GM10266 (cell line): ENCODE measurements at regions not wholly inside any gene's neighbourhood (a gene's known extent, or its start where the extent isn't known, plus 50 kb on each side); places are given as distances from the start of the nearest gene placed in this dataset.

Source experiments
- DNase-seq: peaks from one replicate; pipeline ENCODE4 v3.0.0; 2012; ENCODE audit errors: extremely low spot score
- TF ChIP-seq, protein P1 (sequence below): IDR thresholded peaks from 2 replicates; pipeline ENCODE4 v1.5.1; 2012; ENCODE audit warnings: mild to moderate bottlenecking, low read depth; ENCODE audit not compliant: control insufficient read depth, insufficient read depth; ENCODE audit errors: missing control alignments

DNA sequence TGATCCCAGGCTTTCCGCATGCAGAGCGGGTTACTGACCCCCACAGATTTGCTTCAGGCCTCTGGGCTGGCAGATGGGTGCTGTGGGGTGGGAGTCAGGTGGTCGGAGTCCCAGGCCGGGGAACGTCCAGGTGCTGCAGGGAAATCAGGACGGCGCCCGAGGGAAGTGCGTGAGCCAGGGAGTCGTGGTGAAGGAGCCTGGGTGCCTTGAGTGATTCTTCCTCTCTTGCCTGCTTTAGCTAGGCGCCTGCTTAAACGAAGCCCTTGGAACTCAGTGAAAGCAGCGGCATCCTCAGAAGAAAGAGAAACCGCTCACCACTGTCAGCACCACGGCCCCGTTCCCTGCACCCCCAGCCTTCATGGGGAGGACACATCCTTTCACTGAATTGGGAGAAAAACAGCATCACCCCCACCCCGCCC, 455.6 kb downstream of the BRD1 start:
- DNase-seq, result no peak
- TF ChIP-seq, protein P1, sequence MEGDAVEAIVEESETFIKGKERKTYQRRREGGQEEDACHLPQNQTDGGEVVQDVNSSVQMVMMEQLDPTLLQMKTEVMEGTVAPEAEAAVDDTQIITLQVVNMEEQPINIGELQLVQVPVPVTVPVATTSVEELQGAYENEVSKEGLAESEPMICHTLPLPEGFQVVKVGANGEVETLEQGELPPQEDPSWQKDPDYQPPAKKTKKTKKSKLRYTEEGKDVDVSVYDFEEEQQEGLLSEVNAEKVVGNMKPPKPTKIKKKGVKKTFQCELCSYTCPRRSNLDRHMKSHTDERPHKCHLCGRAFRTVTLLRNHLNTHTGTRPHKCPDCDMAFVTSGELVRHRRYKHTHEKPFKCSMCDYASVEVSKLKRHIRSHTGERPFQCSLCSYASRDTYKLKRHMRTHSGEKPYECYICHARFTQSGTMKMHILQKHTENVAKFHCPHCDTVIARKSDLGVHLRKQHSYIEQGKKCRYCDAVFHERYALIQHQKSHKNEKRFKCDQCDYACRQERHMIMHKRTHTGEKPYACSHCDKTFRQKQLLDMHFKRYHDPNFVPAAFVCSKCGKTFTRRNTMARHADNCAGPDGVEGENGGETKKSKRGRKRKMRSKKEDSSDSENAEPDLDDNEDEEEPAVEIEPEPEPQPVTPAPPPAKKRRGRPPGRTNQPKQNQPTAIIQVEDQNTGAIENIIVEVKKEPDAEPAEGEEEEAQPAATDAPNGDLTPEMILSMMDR, result no peak

DNA sequence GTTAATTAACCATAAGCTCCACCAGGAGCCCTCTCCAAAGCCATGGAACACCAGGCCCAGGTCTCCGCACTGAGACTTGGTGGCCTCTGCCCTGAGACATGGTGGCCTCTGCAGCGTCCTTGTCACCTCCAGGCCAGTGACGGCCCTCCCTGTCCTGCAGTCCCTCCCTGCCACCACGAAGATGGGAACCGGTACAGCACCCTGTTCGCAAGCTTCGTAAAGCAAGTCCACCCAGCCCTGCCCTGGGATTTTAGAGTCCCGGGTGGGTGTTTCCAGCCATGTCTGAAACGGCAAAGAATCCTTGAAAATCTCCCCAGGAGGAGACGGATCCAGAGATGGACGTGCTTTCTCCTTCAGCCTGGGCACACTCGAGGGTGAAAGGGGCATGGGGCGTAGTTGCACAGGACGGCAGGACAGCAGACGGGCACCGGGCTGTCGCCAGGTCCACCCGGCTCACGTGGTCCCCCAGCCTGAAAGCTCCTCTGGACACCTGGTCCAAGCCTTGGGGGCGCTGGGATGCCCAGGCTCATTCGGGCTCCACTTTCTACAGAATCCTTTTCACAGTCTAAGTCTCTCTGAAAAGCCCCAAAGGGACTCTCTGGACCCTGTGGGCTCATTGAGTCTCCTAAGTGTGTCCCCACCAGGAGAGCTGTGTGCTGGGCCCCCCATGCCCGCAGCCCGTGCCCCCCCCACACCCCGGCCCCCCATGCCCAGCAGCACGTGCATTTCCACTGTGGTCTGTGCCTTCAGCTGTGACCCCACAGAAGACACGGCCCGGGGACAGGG, 456.2 kb downstream of the BRD1 start:
- TF ChIP-seq, protein P1, result no peak
- DNase-seq, result no peak

DNA sequence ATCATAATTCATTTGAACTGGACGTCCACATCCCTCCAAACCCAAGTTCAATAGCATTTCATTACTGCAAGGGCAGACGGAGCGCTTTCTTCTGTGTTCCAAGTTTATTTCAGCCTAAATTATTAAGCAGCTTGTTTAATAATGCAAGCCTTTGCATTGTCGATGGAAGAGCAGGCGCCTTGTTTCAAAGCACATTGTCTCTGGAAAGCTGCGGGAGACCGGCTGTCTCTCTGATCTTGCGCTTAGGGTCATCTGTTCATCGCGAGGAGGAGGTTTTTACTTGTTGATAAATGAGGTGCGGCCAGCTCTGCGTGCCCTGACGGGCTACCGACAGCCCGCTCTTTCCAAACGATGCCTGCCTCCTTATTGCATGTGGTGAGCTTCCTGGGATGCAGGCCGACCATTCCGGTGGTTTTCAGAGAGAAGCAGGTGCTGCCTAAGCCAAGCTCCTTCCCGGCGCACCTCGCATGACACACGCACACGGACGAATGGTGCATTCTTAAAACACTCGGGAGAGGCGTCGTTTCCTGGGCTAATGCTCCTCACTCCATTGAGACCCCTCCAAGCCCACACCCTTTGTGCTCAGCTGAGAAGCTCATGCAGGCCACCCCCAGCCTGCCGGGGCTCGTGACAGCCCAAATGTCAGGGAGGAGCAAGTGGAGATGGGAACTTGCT, 456.9 kb downstream of the BRD1 start:
- DNase-seq, result no peak
- TF ChIP-seq, protein P1, result no peak

DNA sequence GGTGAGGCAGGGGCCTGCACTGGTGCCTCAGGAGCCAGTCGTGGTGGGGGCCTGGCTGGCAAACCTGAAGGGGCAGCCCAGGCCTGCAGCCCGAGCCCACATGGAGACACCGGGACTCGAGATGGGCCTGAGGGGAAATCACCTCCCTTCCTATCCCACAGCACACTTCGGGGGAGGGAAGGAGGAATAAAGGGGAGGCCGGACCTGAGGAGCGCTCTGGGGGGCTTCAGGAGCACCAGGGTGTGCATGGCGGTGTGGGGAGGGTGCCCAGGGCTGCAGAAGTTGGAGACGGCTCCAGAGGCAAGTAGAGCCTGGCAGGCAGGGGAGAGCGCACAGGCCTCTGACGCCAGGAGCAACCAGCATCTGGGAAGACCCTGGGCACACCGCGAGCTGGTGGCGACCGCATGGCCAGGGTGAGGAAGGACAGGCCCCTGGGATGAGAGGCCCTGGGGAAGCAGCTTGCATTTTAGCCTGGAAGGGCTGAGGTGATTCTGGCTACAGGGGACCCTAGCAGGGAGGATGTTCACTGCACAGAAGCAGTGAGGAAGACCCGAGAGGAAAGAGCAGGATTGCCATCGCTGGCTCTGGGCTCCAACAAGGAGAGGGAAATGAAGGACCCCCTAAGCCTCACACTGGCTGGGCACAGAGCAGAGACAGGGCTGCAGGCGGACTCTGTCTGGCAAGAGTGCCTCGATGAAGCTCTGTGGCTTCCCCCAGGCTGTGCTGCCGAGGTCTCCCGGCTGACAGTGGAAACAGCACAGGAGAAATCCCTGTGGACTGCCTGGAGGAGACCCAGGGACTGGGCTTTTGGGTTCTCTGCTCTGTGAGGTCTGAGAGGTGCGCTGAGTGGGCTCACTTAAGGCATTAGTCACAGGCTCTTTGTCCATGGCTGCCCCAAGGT, 457.7 kb downstream of the BRD1 start:
- DNase-seq, result no peak
- TF ChIP-seq, protein P1, result no peak

DNA sequence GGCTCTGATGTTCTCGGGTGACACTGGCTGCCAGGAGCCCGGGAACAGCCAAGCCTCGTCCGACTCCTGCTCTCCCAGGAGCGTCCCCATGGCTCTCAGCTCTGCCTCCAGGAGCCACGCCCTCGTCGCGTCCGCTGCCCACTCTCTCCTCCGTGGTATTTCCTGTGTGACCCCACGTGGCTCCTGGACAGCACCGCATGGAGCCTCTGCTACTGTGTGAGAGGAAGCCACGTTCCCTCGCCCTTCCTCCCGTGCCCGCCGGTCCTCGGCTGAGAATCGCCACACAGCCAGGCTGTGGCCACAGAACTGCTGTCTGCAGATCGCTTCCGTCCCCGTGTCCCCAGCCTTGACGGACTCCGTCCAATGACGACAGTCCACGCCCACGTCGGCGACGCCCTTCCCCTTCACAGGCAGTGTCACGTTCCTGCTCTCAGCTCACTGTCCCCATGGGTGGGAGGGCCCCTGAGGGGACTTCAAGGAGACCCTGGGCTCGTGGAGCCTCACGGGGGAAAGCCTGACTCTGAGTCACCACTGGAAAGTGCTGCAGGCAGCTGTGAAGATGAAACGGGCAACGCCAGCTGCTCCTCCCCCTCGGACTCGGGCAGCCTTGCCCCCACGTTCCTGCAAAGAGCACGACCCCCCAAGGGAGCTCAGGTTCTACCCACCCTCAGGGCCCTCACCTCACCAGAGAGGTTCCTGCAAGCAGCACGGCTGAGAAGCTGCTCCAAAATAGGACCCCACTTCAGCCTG, 458.5 kb downstream of the BRD1 start:
- no peak for DNase-seq
- TF ChIP-seq, protein P1, result no peak

DNA sequence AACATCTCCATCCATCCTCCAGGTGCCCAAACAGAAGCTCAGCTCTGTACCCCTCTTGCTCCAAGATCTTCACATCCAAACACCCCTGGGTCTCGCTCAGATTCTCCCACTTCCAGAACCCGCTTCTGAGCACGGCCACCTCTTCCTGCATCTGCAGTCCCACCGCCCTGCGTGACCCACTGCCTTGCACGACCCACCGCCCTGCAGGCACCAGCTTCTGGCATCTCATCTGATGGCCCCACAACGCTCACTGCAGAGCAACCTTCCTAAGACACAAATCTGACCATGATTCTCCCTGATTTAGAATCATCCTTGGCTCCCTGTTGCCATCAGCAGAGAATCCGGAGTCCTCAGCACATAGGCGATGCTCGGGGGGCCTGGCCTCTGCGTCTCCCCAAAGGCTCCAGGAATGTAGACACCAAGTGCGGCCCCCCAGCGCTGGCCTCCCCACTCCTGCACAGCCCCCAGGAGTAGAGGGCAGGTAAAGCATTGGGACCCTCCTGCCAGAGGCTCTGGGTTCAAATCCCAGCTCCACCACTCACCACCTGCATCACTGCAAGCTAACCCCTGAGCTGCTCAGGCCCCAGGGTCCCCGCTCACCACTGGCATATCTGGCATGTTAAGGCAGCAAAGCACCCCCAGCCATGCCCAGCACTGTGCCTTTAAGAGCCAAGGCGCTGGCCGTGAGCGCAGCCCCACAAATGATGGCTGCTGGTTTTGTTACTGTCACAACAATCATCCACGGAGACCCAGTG, 459.3 kb downstream of the BRD1 start:
- TF ChIP-seq, protein P1, result no peak
- DNase-seq, result no peak
